Neutrophil (primary cell): ENCODE measurements at regions not wholly inside any gene's neighbourhood (a gene's known extent, or its start where the extent isn't known, plus 50 kb on each side); places are given as distances from the start of the nearest gene placed in this dataset.

Experiments
- H3K27ac ChIP-seq: fragments of 200-600 bp; sonication (generic); 2 replicates; pipeline ENCODE4 v1.5.1; 2016; ENCODE audit warnings: mild to moderate bottlenecking, moderate library complexity
- H3K27me3 ChIP-seq: fragments of 200-600 bp; sonication (generic); 2 replicates; pipeline ENCODE4 v1.6.0; 2016; ENCODE audit warnings: mild to moderate bottlenecking
- H3K36me3 ChIP-seq: fragments of 200-600 bp; sonication (generic); 2 replicates; pipeline ENCODE4 v1.5.1; 2017
- H3K4me1 ChIP-seq, 2 experiments: fragments of 200-600 bp in 1 of 2; sonication (generic) in 1 of 2; 1 replicate in 1 of 2; 2 replicates in 1 of 2; pipeline versions ENCODE4 v1.5.1 to v1.6.1; 2013 to 2016; ENCODE audit warnings: low read depth in 1 of 2, low read length in 1 of 2, mild to moderate bottlenecking in 1 of 2, moderate library complexity in 1 of 2; ENCODE audit not compliant: control insufficient read depth in 1 of 2, insufficient read depth in 1 of 2
- H3K4me3 ChIP-seq, 2 experiments: fragments of 200-600 bp in 1 of 2; sonication (generic) in 1 of 2; 1 replicate in 1 of 2; 2 replicates in 1 of 2; pipeline ENCODE4 v1.5.1; 2013 to 2016; ENCODE audit warnings: low read depth in 1 of 2, low read length in 1 of 2, mild to moderate bottlenecking in 1 of 2, moderate library complexity in 1 of 2
- H3K9me3 ChIP-seq: fragments of 200-600 bp; sonication (generic); 2 replicates; pipeline ENCODE4 v1.5.1; 2016
- CTCF ChIP-seq: fragments of 200-600 bp; sonication (generic); IDR thresholded peaks from 2 replicates; pipeline ENCODE4 v1.5.1; 2016; ENCODE audit warnings: antibody characterized with exemption

GRCh38 chr9:23502004-23502403 is 324.0 kb downstream of the ELAVL2 start:
- Histone ChIP-seq H3K4me3 (no peak overlapping the region), H3K4me1 (no peaks in the 10 kb centered on the region), H3K36me3 (no peaks in the 10 kb centered on the region), H3K27me3 (no peaks in the 10 kb centered on the region), H3K27ac (no peak overlapping the region), H3K9me3 (no peaks in the 10 kb centered on the region)
- no peak for TF ChIP-seq CTCF

- Histone ChIP-seq H3K27ac (no peak overlapping the region), H3K4me1 (no peaks in the 10 kb centered on the region), H3K4me3 (no peak overlapping the region), H3K36me3 (no peaks in the 10 kb centered on the region), H3K27me3 (no peaks in the 10 kb centered on the region), H3K9me3 (no peaks in the 10 kb centered on the region)
- no peak for TF ChIP-seq CTCF
Measured at GRCh38 chr9:23522952-23523351, 303.1 kb downstream of the ELAVL2 start.

GRCh38 chr9:23524607-23525155 is 301.4 kb downstream of the ELAVL2 start:
- H3K4me1 ChIP-seq: no peaks in the 10 kb centered on the region
- H3K36me3 ChIP-seq: no peaks in the 10 kb centered on the region
- no peak overlapping the region for H3K27ac ChIP-seq
- no peak for TF ChIP-seq CTCF
- H3K9me3 ChIP-seq: no peaks in the 10 kb centered on the region
- H3K27me3 ChIP-seq: no peaks in the 10 kb centered on the region
- H3K4me3 ChIP-seq: no peak overlapping the region

GRCh38 chr9:23526806-23527205 is 299.2 kb downstream of the ELAVL2 start:
- H3K36me3 ChIP-seq: no peaks in the 10 kb centered on the region
- no peaks in the 10 kb centered on the region for H3K27me3 ChIP-seq
- H3K4me3 ChIP-seq: no peak overlapping the region
- no peaks in the 10 kb centered on the region for H3K4me1 ChIP-seq
- no peak overlapping the region for H3K27ac ChIP-seq
- no peaks in the 10 kb centered on the region for H3K9me3 ChIP-seq
- TF ChIP-seq CTCF: no peak

GRCh38 chr9:23532282-23532681 is 293.8 kb downstream of the ELAVL2 start:
- peaks cover 4% of the 10 kb centered on the region for H3K27me3 ChIP-seq
- no peaks in the 10 kb centered on the region for H3K4me1 ChIP-seq
- H3K4me3 ChIP-seq: no peak overlapping the region
- H3K27ac ChIP-seq: no peak overlapping the region
- TF ChIP-seq CTCF: no peak
- no peaks in the 10 kb centered on the region for H3K36me3 ChIP-seq
- no peaks in the 10 kb centered on the region for H3K9me3 ChIP-seq
